Esophagus squamous epithelium (tissue), 4 donors: ENCODE measurements at regions not wholly inside any gene's neighbourhood (a gene's known extent, or its start where the extent isn't known, plus 50 kb on each side); places are given as distances from the start of the nearest gene placed in this dataset.

ENCODE experiments used
- POLR2A ChIP-seq, 4 donors: fragments of 450-650 bp; IDR thresholded peaks; one replicate each; pipeline ENCODE4 v1.6.1; 2017; ENCODE audit warnings: antibody characterized with exemption in 4 of 4, mild to moderate bottlenecking in 4 of 4, moderate library complexity in 3 of 4
- TF ChIP-seq, protein P1 (sequence below), 6 experiments: fragments of 450-650 bp in 4 of 6; fragments of 200-600 bp in 2 of 6; sonication (generic) in 2 of 6; IDR thresholded peaks; one replicate each; pipeline ENCODE4 v1.5.1; 2016 to 2019; ENCODE audit warnings: antibody characterized with exemption in 6 of 6, mild to moderate bottlenecking in 4 of 6, moderate library complexity in 4 of 6

DNA sequence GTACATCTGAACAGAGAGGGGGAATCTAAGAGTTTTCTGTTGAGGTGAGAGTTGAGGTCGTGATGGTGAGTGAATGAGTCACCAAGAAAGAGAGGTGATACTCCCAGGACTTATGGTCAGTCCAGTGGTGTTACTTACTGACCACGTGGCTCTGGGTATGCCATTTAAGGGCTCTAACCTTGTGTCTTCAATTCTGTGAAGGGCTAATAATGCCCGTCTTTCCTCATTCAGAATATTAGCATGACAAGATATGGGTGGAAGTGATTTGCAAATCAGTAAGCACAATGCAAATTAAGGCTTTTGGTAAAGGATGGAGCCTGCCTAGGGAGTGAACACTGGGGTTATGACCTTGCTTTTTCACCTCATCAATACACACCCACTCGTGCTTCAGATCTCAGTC is 75.2 kb downstream of the COQ2 start:
- TF ChIP-seq, protein P1, sequence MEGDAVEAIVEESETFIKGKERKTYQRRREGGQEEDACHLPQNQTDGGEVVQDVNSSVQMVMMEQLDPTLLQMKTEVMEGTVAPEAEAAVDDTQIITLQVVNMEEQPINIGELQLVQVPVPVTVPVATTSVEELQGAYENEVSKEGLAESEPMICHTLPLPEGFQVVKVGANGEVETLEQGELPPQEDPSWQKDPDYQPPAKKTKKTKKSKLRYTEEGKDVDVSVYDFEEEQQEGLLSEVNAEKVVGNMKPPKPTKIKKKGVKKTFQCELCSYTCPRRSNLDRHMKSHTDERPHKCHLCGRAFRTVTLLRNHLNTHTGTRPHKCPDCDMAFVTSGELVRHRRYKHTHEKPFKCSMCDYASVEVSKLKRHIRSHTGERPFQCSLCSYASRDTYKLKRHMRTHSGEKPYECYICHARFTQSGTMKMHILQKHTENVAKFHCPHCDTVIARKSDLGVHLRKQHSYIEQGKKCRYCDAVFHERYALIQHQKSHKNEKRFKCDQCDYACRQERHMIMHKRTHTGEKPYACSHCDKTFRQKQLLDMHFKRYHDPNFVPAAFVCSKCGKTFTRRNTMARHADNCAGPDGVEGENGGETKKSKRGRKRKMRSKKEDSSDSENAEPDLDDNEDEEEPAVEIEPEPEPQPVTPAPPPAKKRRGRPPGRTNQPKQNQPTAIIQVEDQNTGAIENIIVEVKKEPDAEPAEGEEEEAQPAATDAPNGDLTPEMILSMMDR (IDR thresholded peaks at IDR 0.05), result no peak
- no peak for TF ChIP-seq POLR2A (IDR thresholded peaks at IDR 0.05)
